ENCODE measurements at regions not wholly inside any gene's neighbourhood (a gene's known extent, or its start where the extent isn't known, plus 50 kb on each side); places are given as distances from the start of the nearest gene placed in this dataset.

DNA sequence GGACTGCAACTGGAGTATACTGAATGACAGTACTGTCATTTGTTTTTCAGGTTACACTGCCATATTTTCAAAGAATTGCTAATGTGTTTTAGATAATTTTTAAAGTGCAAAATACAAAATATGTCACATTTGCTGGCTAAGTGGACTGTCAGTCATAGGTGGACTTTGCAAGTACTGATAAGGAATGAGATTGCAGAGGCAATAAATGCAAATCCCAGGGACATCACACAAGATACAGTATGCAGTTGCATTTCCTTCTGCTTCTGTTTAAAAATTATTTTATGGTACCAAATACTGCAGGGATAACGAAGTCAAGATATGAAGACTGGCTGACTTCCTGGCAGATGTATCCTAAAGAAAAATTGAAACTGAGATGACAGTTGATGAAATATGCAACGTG lies 237.6 kb upstream of the MAGI2 start:
- Histone ChIP-seq H3K27ac (no peak overlapping the region), H3K9me3 (no peaks in the 10 kb centered on the region), H3K27me3 (no peaks in the 10 kb centered on the region), H3K36me3 (no peaks in the 10 kb centered on the region), H3K4me1 (no peaks in the 10 kb centered on the region), H3K4me3 (no peak overlapping the region)
- intact Hi-C loops (cut with DNase I; ENCODE audit: low total_unique reads): no loop called here
- DNase-seq: no peak
- TF ChIP-seq CTCF (IDR thresholded peaks at IDR 0.05): no peak

DNA sequence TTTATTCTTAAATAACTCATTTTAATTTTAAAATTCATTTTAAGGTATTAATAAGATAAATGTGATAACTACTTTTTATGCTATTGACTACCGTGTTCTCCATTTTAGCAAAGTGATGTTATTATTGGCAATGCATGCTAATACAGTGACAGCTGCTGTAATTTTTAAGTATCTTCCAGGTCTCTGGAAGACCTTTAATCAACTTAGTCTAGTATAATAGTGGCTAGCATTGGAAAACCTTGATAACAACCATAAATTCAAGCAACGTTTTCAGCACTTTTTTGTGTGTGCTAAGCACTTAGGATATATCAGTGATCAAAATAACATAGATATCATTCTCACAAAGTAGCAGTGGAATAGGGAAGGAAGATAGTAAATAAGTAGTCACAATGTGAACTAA lies 230.9 kb upstream of the MAGI2 start:
- no peaks in the 10 kb centered on the region for H3K27me3 ChIP-seq
- no peak overlapping the region for H3K4me3 ChIP-seq
- H3K4me1 ChIP-seq: no peaks in the 10 kb centered on the region
- no peak overlapping the region for H3K27ac ChIP-seq
- DNase-seq: no peak
- no peak for TF ChIP-seq CTCF (IDR thresholded peaks at IDR 0.05)
- H3K36me3 ChIP-seq: no peaks in the 10 kb centered on the region
- intact Hi-C loops (cut with DNase I; ENCODE audit: low total_unique reads): no loop called here
- H3K9me3 ChIP-seq: no peaks in the 10 kb centered on the region

GRCh38 chr7:79683916-79684315 lies 230.4 kb upstream of the MAGI2 start:
- no peaks in the 10 kb centered on the region for H3K4me1 ChIP-seq
- H3K27me3 ChIP-seq: no peaks in the 10 kb centered on the region
- no peak for DNase-seq
- H3K9me3 ChIP-seq: no peaks in the 10 kb centered on the region
- H3K27ac ChIP-seq: no peak overlapping the region
- H3K36me3 ChIP-seq: no peaks in the 10 kb centered on the region
- intact Hi-C loops (cut with DNase I; ENCODE audit: low total_unique reads): no loop called here
- no peak overlapping the region for H3K4me3 ChIP-seq
- TF ChIP-seq CTCF (IDR thresholded peaks at IDR 0.05): no peak

GRCh38 chr7:79683185-79683890 lies 229.9 kb upstream of the MAGI2 start:
- H3K4me3 ChIP-seq: no peak overlapping the region
- no peaks in the 10 kb centered on the region for H3K9me3 ChIP-seq
- no peak overlapping the region for H3K27ac ChIP-seq
- H3K27me3 ChIP-seq: no peaks in the 10 kb centered on the region
- intact Hi-C loops (cut with DNase I; ENCODE audit: low total_unique reads): no loop called here
- no peaks in the 10 kb centered on the region for H3K36me3 ChIP-seq
- H3K4me1 ChIP-seq: no peaks in the 10 kb centered on the region
- no peak for TF ChIP-seq CTCF (IDR thresholded peaks at IDR 0.05)
- DNase-seq: no peak

GRCh38 chr7:79681454-79681853 lies 228.0 kb upstream of the MAGI2 start:
- no peaks in the 10 kb centered on the region for H3K4me1 ChIP-seq
- no peaks in the 10 kb centered on the region for H3K9me3 ChIP-seq
- no peak for TF ChIP-seq CTCF (IDR thresholded peaks at IDR 0.05)
- H3K36me3 ChIP-seq: no peaks in the 10 kb centered on the region
- intact Hi-C loops (cut with DNase I; ENCODE audit: low total_unique reads): no loop called here
- no peak for DNase-seq
- H3K27me3 ChIP-seq: no peaks in the 10 kb centered on the region
- H3K27ac ChIP-seq: no peak overlapping the region
- H3K4me3 ChIP-seq: no peak overlapping the region

DNA sequence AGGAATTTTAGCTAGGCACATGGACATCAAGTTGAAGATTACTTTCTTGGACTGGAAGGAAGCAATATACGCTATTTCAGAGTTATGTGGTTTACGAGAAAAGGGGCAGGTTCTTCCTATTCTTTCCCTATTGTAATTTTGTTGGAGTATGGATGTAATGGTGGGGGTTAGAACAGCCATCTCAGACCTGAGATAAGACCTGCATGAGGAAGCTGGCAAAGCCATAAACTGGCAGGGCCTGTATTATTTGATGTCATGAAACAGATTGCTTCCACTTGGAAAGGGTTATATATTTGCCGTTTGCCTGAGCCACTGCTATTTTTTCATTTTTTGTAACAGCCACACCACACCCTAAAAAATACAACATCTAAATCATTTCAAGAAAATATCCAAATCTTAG lies 220.5 kb upstream of the MAGI2 start:
- H3K27me3 ChIP-seq: no peaks in the 10 kb centered on the region
- H3K27ac ChIP-seq: no peak overlapping the region
- no peaks in the 10 kb centered on the region for H3K4me1 ChIP-seq
- no peak overlapping the region for H3K4me3 ChIP-seq
- intact Hi-C loops (cut with DNase I; ENCODE audit: low total_unique reads): no loop called here
- H3K36me3 ChIP-seq: no peaks in the 10 kb centered on the region
- no peak for TF ChIP-seq CTCF (IDR thresholded peaks at IDR 0.05)
- DNase-seq: no peak
- H3K9me3 ChIP-seq: no peaks in the 10 kb centered on the region

All from tibial artery (tissue), 4 donors.